Type B pancreatic cell (in vitro differentiated cells): ENCODE measurements at regions not wholly inside any gene's neighbourhood (a gene's known extent, or its start where the extent isn't known, plus 50 kb on each side); places are given as distances from the start of the nearest gene placed in this dataset.
"Not testable (repeated sequence)": the region's sequence is repeated elsewhere in the genome, so short reads cannot be mapped to it uniquely, and the experiment has no call there.

Source experiments
- DNase-seq: peaks from one replicate; pipeline ENCODE4 v3.0.0; 2021; ENCODE audit warnings: mixed read lengths; ENCODE audit not compliant: unreplicated experiment; ENCODE audit errors: extremely low spot score
- H3K27ac Mint-ChIP-seq: 2 replicates; pipeline ENCODE4 v1.8.0; 2021; ENCODE audit warnings: mild to moderate bottlenecking, mixed read lengths
- H3K27me3 Mint-ChIP-seq: 2 replicates; pipeline ENCODE4 v1.8.0; 2021; ENCODE audit warnings: mixed read lengths
- H3K36me3 Mint-ChIP-seq: 2 replicates; pipeline ENCODE4 v1.8.0; 2021; ENCODE audit warnings: mixed read lengths
- H3K4me1 Mint-ChIP-seq: one replicate; pipeline ENCODE4 v1.8.0; 2021; ENCODE audit warnings: mixed read lengths; ENCODE audit not compliant: unreplicated experiment
- H3K4me3 Mint-ChIP-seq: 2 replicates; pipeline ENCODE4 v1.8.0; 2021; ENCODE audit warnings: mild to moderate bottlenecking, mixed read lengths
- H3K9me3 Mint-ChIP-seq: 2 replicates; pipeline ENCODE4 v1.8.0; 2021; ENCODE audit warnings: mixed read lengths
- CTCF ChIP-seq: fragments of 200-600 bp; sonication (generic); conservative IDR thresholded peaks from 2 replicates; pipeline ENCODE4 v1.5.0; 2021; ENCODE audit warnings: antibody characterized with exemption, mild to moderate bottlenecking

GRCh38 chr10:65423043-65423442 lies 1502.8 kb upstream of the LRRTM3 start:
- Mint-ChIP-seq H3K4me3 (no peak overlapping the region), H3K4me1 (no peaks in the 10 kb centered on the region), H3K36me3 (no peaks in the 10 kb centered on the region), H3K9me3 (peaks cover 7% of the 10 kb centered on the region), H3K27ac (no peak overlapping the region), H3K27me3 (no peaks in the 10 kb centered on the region)
- DNase-seq: no peak
- no peak for TF ChIP-seq CTCF

- H3K27me3 Mint-ChIP-seq, H3K4me1 Mint-ChIP-seq, H3K27ac Mint-ChIP-seq: not testable (repeated sequence)
Observed at GRCh38 chr10:65429381-65429780, 1496.5 kb upstream of the LRRTM3 start.

GRCh38 chr10:65430979-65431378 lies 1494.9 kb upstream of the LRRTM3 start:
- Mint-ChIP-seq H3K9me3 (no peaks in the 10 kb centered on the region), H3K4me3 (no peak overlapping the region), H3K36me3 (no peaks in the 10 kb centered on the region), H3K27me3 (peaks cover 3% of the 10 kb centered on the region), H3K27ac (no peak overlapping the region), H3K4me1 (no peaks in the 10 kb centered on the region)
- TF ChIP-seq CTCF: no peak
- no peak for DNase-seq

More at GRCh38 chr10:65429381-65429780, 1496.5 kb upstream of the LRRTM3 start:
- DNase-seq, H3K36me3 Mint-ChIP-seq, H3K4me3 Mint-ChIP-seq, H3K9me3 Mint-ChIP-seq: not testable (repeated sequence)

GRCh38 chr10:65470986-65471385 lies 1454.8 kb upstream of the LRRTM3 start:
- H3K36me3 Mint-ChIP-seq: no peaks in the 10 kb centered on the region
- no peaks in the 10 kb centered on the region for H3K4me1 Mint-ChIP-seq
- H3K4me3 Mint-ChIP-seq: no peak overlapping the region
- no peak for TF ChIP-seq CTCF
- no peaks in the 10 kb centered on the region for H3K9me3 Mint-ChIP-seq
- no peak overlapping the region for H3K27ac Mint-ChIP-seq
- no peak for DNase-seq
- H3K27me3 Mint-ChIP-seq: no peaks in the 10 kb centered on the region

- Mint-ChIP-seq H3K27me3 (no peaks in the 10 kb centered on the region), H3K4me1 (no peaks in the 10 kb centered on the region), H3K4me3 (no peak overlapping the region), H3K27ac (no peak overlapping the region), H3K9me3 (no peaks in the 10 kb centered on the region), H3K36me3 (no peaks in the 10 kb centered on the region)
- no peak for TF ChIP-seq CTCF
- no peak for DNase-seq
Observed at GRCh38 chr10:65482848-65483247, 1443.0 kb upstream of the LRRTM3 start.

- no peak for TF ChIP-seq CTCF
Observed at GRCh38 chr10:65491799-65492198, 1434.0 kb upstream of the LRRTM3 start.

More at GRCh38 chr10:65491799-65492198, 1434.0 kb upstream of the LRRTM3 start:
- Mint-ChIP-seq H3K4me3 (no peak overlapping the region), H3K27ac (no peak overlapping the region), H3K9me3 (no peaks in the 10 kb centered on the region), H3K27me3 (no peaks in the 10 kb centered on the region), H3K36me3 (no peaks in the 10 kb centered on the region), H3K4me1 (no peaks in the 10 kb centered on the region)
- no peak for DNase-seq
